Left lung (tissue), 4 donors: ENCODE measurements at regions not wholly inside any gene's neighbourhood (a gene's known extent, or its start where the extent isn't known, plus 50 kb on each side); places are given as distances from the start of the nearest gene placed in this dataset.

Experiments
- ATAC-seq: fragments of 200-7000 bp; cut with Tn5 transposase; one replicate; pipeline ENCODE4 v1.9.1; 2020; ENCODE audit warnings: moderate library complexity
- DNase-seq, 4 donors: peaks; one replicate each; pipeline ENCODE4 v3.0.0-alpha.2; 2013 to 2020
- H3K27ac ChIP-seq, 2 donors: fragments of 200-600 bp; sonication (generic) in 1 of 2; one replicate each; pipeline versions ENCODE4 v1.5.0 to v1.8.0; 2020 to 2021
- H3K27me3 ChIP-seq, 2 donors: fragments of 200-600 bp; sonication (generic) in 1 of 2; one replicate each; pipeline versions ENCODE4 v1.5.0 to v1.8.0; 2020 to 2021
- H3K36me3 ChIP-seq, 2 donors: fragments of 200-600 bp; sonication (generic) in 1 of 2; one replicate each; pipeline versions ENCODE4 v1.5.0 to v1.8.0; 2020 to 2021
- H3K4me1 ChIP-seq, 2 donors: fragments of 200-600 bp; one replicate each; pipeline ENCODE4 v1.8.0; 2021
- H3K4me3 ChIP-seq, 2 donors: fragments of 200-600 bp; sonication (generic) in 1 of 2; one replicate each; pipeline versions ENCODE4 v1.5.0 to v1.8.0; 2020 to 2021; ENCODE audit warnings: mild to moderate bottlenecking in 1 of 2
- H3K9me3 ChIP-seq, 2 donors: fragments of 200-600 bp; sonication (generic) in 1 of 2; one replicate each; pipeline versions ENCODE4 v1.5.0 to v1.8.0; 2020 to 2021
- CTCF ChIP-seq, 2 donors: fragments of 200-600 bp; sonication (generic) in 1 of 2; IDR thresholded peaks; one replicate each; pipeline versions ENCODE4 v1.5.0 to v1.8.0; 2021; ENCODE audit warnings: antibody characterized with exemption in 2 of 2
- intact Hi-C, 2 donors: fragments of 100-400 bp; cut with DNase I; formaldehyde crosslinking; loops; one replicate each; pipeline versions ENCODE4 v1.11.2 to v1.14.2; 2022
- donor health status: DM: no; HTN: yes; CAD: no.
- donor health status: DM: no; HTN: no; CAD: no.

- Histone ChIP-seq H3K27me3 (no peaks in the 10 kb centered on the region), H3K36me3 (no peaks in the 10 kb centered on the region), H3K4me1 (peaks cover 0 to 2% of the 10 kb centered on the region in 2 donors), H3K27ac (no peak overlapping the region), H3K4me3 (no peak overlapping the region), H3K9me3 (peaks cover 0 to 19% of the 10 kb centered on the region in 2 donors)
- no peak for TF ChIP-seq CTCF (IDR thresholded peaks at IDR 0.05)
- intact Hi-C loops = no loop called here
- DNase-seq (no peak), ATAC-seq (no peak)
Observed at GRCh38 chr11:69545976-69546617, 64.6 kb downstream of the LINC01488 start.

GRCh38 chr11:69546735-69547370 lies 65.4 kb downstream of the LINC01488 start:
- DNase-seq (no peak), ATAC-seq (no peak)

DNA sequence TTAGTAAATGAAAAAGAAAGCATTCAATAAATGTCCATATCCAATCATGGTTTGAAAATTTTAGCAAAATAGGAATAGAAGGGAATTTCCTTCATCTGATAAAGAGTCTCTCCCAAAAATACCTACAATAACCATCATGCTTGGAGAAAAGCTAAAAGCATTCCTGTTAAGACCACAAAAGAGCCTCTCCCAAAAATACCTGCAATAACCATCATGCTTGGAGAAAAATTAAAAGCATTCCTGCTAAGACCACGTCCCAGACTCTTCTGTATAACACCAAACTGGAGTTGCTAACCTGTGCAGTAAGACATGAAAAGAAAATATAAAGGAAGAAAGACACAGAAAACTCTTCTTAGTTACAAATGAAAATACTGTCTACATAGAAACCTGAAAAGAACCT lies 69.4 kb downstream of the LINC01488 start:
- intact Hi-C loops = no loop called here
- Histone ChIP-seq H3K4me3 (no peak overlapping the region), H3K27ac (no peak overlapping the region), H3K9me3 (peaks cover 0 to 25% of the 10 kb centered on the region in 2 donors), H3K4me1 (no peaks in the 10 kb centered on the region), H3K36me3 (no peaks in the 10 kb centered on the region), H3K27me3 (no peaks in the 10 kb centered on the region)
- TF ChIP-seq CTCF (IDR thresholded peaks at IDR 0.05) = no peak
- ATAC-seq (no peak), DNase-seq (no peak)

More at GRCh38 chr11:69546735-69547370, 65.4 kb downstream of the LINC01488 start:
- Histone ChIP-seq H3K27ac (no peak overlapping the region), H3K36me3 (no peaks in the 10 kb centered on the region), H3K9me3 (peaks cover 0 to 25% of the 10 kb centered on the region in 2 donors), H3K4me1 (no peaks in the 10 kb centered on the region), H3K27me3 (no peaks in the 10 kb centered on the region), H3K4me3 (no peak overlapping the region)
- TF ChIP-seq CTCF (IDR thresholded peaks at IDR 0.05) = no peak
- intact Hi-C loops = no loop called here

- Histone ChIP-seq H3K27me3 (no peaks in the 10 kb centered on the region), H3K27ac (no peak overlapping the region), H3K4me1 (no peaks in the 10 kb centered on the region), H3K9me3 (peaks cover 0 to 25% of the 10 kb centered on the region in 2 donors), H3K36me3 (no peaks in the 10 kb centered on the region), H3K4me3 (no peak overlapping the region)
- intact Hi-C loops = no loop called here
- DNase-seq (no peak), ATAC-seq (no peak)
- TF ChIP-seq CTCF (IDR thresholded peaks at IDR 0.05) = no peak
Observed at GRCh38 chr11:69551963-69552362, 70.5 kb downstream of the LINC01488 start.

DNA sequence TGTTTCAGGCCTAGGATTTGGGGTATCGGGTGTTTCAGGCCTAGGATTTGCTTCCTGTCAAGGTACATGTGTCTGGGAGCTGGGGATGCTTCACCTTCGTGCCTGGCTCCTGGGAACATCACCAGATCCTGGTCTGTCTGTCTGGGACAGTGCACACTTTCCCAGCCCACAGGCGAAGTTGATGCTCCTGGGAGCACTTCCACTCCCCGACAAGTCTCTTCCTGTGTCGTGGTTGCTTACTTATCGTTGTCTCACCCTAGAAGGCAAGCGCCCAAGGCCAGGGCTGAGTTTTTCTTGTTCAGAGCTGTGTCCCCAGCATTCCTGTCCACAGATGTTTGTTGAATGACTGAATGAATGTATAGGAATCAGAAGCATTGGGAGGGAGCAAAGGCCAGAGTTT lies 71.5 kb downstream of the LINC01488 start:
- H3K4me1 ChIP-seq = no peaks in the 10 kb centered on the region
- intact Hi-C loops = no loop called here
- no peak overlapping the region for H3K27ac ChIP-seq
- TF ChIP-seq CTCF (IDR thresholded peaks at IDR 0.05) = no peak
- no peak overlapping the region for H3K4me3 ChIP-seq
- DNase-seq (no peak), ATAC-seq (no peak)
- peaks cover 0 to 25% of the 10 kb centered on the region in 2 donors for H3K9me3 ChIP-seq
- H3K36me3 ChIP-seq = no peaks in the 10 kb centered on the region
- H3K27me3 ChIP-seq = no peaks in the 10 kb centered on the region
